ENCODE measurements at regions not wholly inside any gene's neighbourhood (a gene's known extent, or its start where the extent isn't known, plus 50 kb on each side); places are given as distances from the start of the nearest gene placed in this dataset.

- BruUV-seq (replicated peaks): no TSS peak
- dilution Hi-C loops (cut with HindIII; ENCODE audit: low sequenced_read_pairs, unreplicated experiment): no loop called here
- no peak for TF ChIP-seq RCOR1 (IDR thresholded peaks at IDR 0.05; ENCODE audit: insufficient replicate concordance, low read length)
- TF ChIP-seq BHLHE40 (IDR thresholded peaks at IDR 0.05; ENCODE audit: low read depth, low read length): no peak
- TF ChIP-seq USF2 (IDR thresholded peaks at IDR 0.05; ENCODE audit: low read depth, low read length): no peak
- TF ChIP-seq CHD1 (IDR thresholded peaks at IDR 0.05; ENCODE audit: low read depth, low read length): no peak
- TF ChIP-seq MXI1 (IDR thresholded peaks at IDR 0.05; ENCODE audit: borderline replicate concordance, low read depth, low read length): no peak
- TF ChIP-seq RAD21 (IDR thresholded peaks at IDR 0.05; ENCODE audit: low read length): no peak
- no peak for TF ChIP-seq CEBPB (IDR thresholded peaks at IDR 0.05; ENCODE audit: low read depth, low read length)
- no peak for TF ChIP-seq MAFK (IDR thresholded peaks at IDR 0.05; ENCODE audit: low read depth, low read length)
- no peak for TF ChIP-seq CTCF (conservative IDR thresholded peaks at IDR 0.05; ENCODE audit: low read depth, low read length)
- no peak for TF ChIP-seq RFX5 (IDR thresholded peaks at IDR 0.05; ENCODE audit: low read depth, low read length)
- TF ChIP-seq FOS (IDR thresholded peaks at IDR 0.05; ENCODE audit: low read depth, low read length): no peak
- TF ChIP-seq NFE2L2 (IDR thresholded peaks at IDR 0.05; ENCODE audit: low read depth, low read length): no peak
- H4K91ac ChIP-seq (ENCODE audit: insufficient read depth, low read depth, low read length): no peak overlapping the region
- H4K20me1 ChIP-seq (ENCODE audit: insufficient read depth, low read length): no peaks in the 10 kb centered on the region
- no peak overlapping the region for H2AK9ac ChIP-seq (replicated peaks; ENCODE audit: low read depth, low read length, poor library complexity)
- 0 out of 2 replicates have a peak overlapping the region, but pooled peaks have one; percentile 12 for H3K4ac ChIP-seq (ENCODE audit: low read depth, low read length)
- no peak overlapping the region for H3K23ac ChIP-seq (ENCODE audit: low read depth, low read length)
- H3K4me1 ChIP-seq (ENCODE audit: control insufficient read depth, insufficient read depth, low read length): peaks cover 9% of the 10 kb centered on the region
- peak overlapping the region; percentile 65; the same call in 1 of the 2 replicates for H3K18ac ChIP-seq (ENCODE audit: low read depth, low read length)
- no peaks in the 10 kb centered on the region for H3K27me3 ChIP-seq (ENCODE audit: control insufficient read depth, insufficient read depth, low read length)
- intact Hi-C loops (cut with micrococcal nuclease): no loop called here
- no peaks in the 10 kb centered on the region for H3K36me3 ChIP-seq (ENCODE audit: control insufficient read depth, insufficient read depth, low read length)
- H2BK120ac ChIP-seq (ENCODE audit: low read depth, low read length): no peak overlapping the region
- no peaks in the 10 kb centered on the region for H3K79me1 ChIP-seq (ENCODE audit: low read depth in 1 of 2, low read length in 2 of 2)
- WGBS, 2 experiments (ENCODE audit: extremely low coverage in 2 of 2, insufficient read length in 1 of 2): no CpG with 5 or more reads among the region's 3 CpGs
- DNase-seq (peak; percentile 42), ATAC-seq (ENCODE audit: low read depth) (no peak)
- H3K9me3 ChIP-seq (ENCODE audit: control insufficient read depth, insufficient read depth, low read length): no peaks in the 10 kb centered on the region
- H3K4me2 ChIP-seq (ENCODE audit: low read depth, low read length): no peak overlapping the region
- H3K9ac ChIP-seq (ENCODE audit: low read depth, low read length): no peak overlapping the region
- H2BK20ac ChIP-seq (ENCODE audit: low read depth, low read length): no peak overlapping the region
- POLR2A ChIA-PET (ENCODE audit: unreplicated experiment): no interaction called here
- no peak overlapping the region for H3K56ac ChIP-seq (ENCODE audit: extremely low read depth, insufficient read depth, low read length)
- H4K8ac ChIP-seq (ENCODE audit: low read depth in 2 of 2, low read length in 2 of 2): no peak overlapping the region
- H2BK5ac ChIP-seq (ENCODE audit: low read depth, low read length, poor library complexity, severe bottlenecking): peak overlapping the region; percentile 85
- CTCF ChIA-PET: no interaction called here
- in situ Hi-C loops (cut with MboI; ENCODE audit: low sequenced_read_pairs): no loop called here
- no peak overlapping the region; the same call in 1 of the 2 replicates for H4K5ac ChIP-seq (ENCODE audit: low read depth, low read length)
- no peak overlapping the region for H3K4me3 ChIP-seq (ENCODE audit: insufficient read depth, low read depth, low read length)
- H2BK15ac ChIP-seq (ENCODE audit: low read depth, low read length): no peak overlapping the region
- H3K27ac ChIP-seq (ENCODE audit: insufficient read depth, low read length): no peak overlapping the region
- no peaks in the 10 kb centered on the region for H3K9me1 ChIP-seq (ENCODE audit: insufficient read depth, low read length)
- H2AK5ac ChIP-seq (ENCODE audit: low read depth, low read length): no peak overlapping the region
- H3K14ac ChIP-seq (replicated peaks; ENCODE audit: low read depth, low read length): no peak overlapping the region
- no peak overlapping the region for H2AFZ ChIP-seq (replicated peaks; ENCODE audit: low read length, poor library complexity)
These were observed 362.0 kb downstream of the PRELID2 start for GRCh38 chr5:145473042-145473642.

Data from IMR-90 (cell line).